Activated CD8-positive, alpha-beta memory T cell treated with anti-CD3 and anti-CD28 coated beads, Interleukin-2, amount 50 U/mL, for 1 hour (primary cell): ENCODE measurements at regions not wholly inside any gene's neighbourhood (a gene's known extent, or its start where the extent isn't known, plus 50 kb on each side); places are given as distances from the start of the nearest gene placed in this dataset.

Source experiments
- DNase-seq: peaks from one replicate; pipeline ENCODE4 v3.0.0-alpha.2; 2020; ENCODE audit errors: extremely low read depth

GRCh38 chr2:133811409-133812125, 243.3 kb upstream of the NCKAP5 start:
- DNase-seq = no peak

GRCh38 chr2:133812826-133813617, 244.8 kb upstream of the NCKAP5 start:
- no peak for DNase-seq

GRCh38 chr2:133814890-133815289, 246.6 kb upstream of the NCKAP5 start:
- no peak for DNase-seq

- DNase-seq = no peak
Measured at GRCh38 chr2:133816037-133816436, 247.8 kb upstream of the NCKAP5 start.

- no peak for DNase-seq
Measured at GRCh38 chr2:133817680-133818566, 249.7 kb upstream of the NCKAP5 start.

GRCh38 chr2:133818661-133819060, 250.4 kb upstream of the NCKAP5 start:
- DNase-seq = no peak

- no peak for DNase-seq
Measured at GRCh38 chr2:133819906-133820305, 251.6 kb upstream of the NCKAP5 start.

- DNase-seq = no peak
Measured at GRCh38 chr2:133821107-133821760, 253.0 kb upstream of the NCKAP5 start.

GRCh38 chr2:133822517-133823225, 254.4 kb upstream of the NCKAP5 start:
- no peak for DNase-seq

- no peak for DNase-seq
Measured at GRCh38 chr2:133823226-133823550, 254.9 kb upstream of the NCKAP5 start.

GRCh38 chr2:133824869-133825268, 256.6 kb upstream of the NCKAP5 start:
- DNase-seq = no peak

- DNase-seq = no peak
Measured at GRCh38 chr2:133825778-133826177, 257.5 kb upstream of the NCKAP5 start.

- no peak for DNase-seq
Measured at GRCh38 chr2:133828913-133829312, 260.6 kb upstream of the NCKAP5 start.

GRCh38 chr2:133829450-133830020, 261.3 kb upstream of the NCKAP5 start:
- no peak for DNase-seq

GRCh38 chr2:133833746-133834145, 265.5 kb upstream of the NCKAP5 start:
- no peak for DNase-seq

- DNase-seq = no peak
Measured at GRCh38 chr2:133835821-133836619, 267.8 kb upstream of the NCKAP5 start.

- no peak for DNase-seq
Measured at GRCh38 chr2:133836691-133837345, 268.6 kb upstream of the NCKAP5 start.

- DNase-seq = no peak
Measured at GRCh38 chr2:133837441-133838094, 269.3 kb upstream of the NCKAP5 start.
